Activated T-cell treated with anti-CD3 and anti-CD28 coated beads for 4 hours (primary cell): ENCODE measurements at regions not wholly inside any gene's neighbourhood (a gene's known extent, or its start where the extent isn't known, plus 50 kb on each side); places are given as distances from the start of the nearest gene placed in this dataset.
"Not testable (repeated sequence)": the region's sequence is repeated elsewhere in the genome, so short reads cannot be mapped to it uniquely, and the experiment has no call there.

ENCODE experiments used
- DNase-seq: peaks from one replicate; pipeline ENCODE4 v3.0.0-alpha.2; 2020

DNA sequence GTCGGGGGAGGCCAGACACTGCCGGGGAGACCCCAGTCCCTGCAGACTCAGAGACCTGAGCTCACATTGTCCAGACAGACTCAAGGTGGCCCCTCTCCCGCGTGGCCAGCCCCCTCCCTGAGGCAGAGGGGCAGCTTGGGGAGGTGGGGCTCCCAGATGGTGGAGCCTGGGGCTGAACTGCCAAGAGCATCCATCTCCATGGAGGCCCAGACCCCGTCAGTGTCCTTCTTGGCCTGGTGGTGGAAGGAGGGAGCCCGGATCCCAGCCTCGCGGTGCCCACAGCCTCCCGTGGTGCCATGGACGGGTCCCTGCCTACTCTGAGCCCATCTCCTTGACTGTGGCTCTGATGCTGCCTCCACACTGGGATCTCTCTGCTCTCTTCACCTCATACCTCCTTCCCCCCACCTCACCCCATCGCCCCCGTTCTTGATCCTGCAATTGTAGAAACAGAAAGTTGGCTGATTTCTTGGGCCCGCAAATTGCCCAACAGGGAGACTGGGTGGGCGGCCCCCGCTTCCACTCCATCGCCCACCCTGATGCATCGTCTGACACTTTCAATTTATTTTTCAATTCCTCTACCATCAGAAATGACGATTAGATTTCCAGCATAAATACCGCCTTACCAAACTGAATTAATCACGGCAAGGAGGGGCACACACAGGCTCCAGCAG lies 348.9 kb downstream of the MATN1 start:
- DNase-seq = no peak

DNA sequence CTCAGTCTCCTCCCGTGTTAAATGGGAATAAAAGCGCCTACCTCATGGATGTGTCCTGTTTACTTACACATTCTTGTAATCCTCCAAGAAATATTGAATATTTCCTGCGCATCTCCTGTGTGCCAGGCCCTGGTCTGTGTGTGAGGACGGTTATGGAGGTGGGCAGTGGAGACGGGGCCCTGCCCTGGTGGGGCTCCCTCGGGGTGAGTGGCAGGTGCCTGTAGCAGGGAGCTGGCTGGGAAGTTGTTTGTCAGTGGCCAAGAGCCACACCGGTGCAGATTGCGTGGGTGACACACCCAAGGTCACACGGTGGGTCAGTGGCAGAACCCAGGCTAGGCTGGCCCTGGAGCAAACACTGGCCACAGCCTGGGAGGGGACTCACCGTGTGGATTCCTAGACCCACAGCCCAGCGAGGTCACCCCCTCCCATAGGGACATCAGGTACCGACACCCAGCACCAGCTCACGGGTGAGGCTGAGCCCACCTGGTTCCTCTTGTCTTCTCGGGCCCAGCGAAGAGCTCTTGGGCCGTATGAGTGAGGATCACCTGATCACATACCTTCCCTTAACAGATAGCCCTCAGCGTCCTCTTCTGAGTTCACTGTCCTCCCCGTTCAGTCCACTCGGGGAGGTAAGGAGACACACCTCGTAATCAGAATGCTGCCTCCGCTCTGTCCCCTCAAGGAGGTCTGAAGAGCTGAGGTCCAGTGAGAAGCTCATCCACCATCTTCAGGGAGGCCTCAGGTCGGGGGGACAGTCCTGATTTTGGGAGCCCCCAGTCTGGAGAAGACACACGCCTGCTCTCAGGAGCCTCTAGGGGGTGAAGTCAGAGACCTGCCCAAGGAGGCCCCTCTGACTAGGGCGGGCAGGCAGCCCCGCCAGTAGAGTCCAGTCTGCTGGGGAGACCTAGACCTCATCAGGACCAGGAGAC lies 349.6 kb downstream of the MATN1 start:
- no peak for DNase-seq

DNA sequence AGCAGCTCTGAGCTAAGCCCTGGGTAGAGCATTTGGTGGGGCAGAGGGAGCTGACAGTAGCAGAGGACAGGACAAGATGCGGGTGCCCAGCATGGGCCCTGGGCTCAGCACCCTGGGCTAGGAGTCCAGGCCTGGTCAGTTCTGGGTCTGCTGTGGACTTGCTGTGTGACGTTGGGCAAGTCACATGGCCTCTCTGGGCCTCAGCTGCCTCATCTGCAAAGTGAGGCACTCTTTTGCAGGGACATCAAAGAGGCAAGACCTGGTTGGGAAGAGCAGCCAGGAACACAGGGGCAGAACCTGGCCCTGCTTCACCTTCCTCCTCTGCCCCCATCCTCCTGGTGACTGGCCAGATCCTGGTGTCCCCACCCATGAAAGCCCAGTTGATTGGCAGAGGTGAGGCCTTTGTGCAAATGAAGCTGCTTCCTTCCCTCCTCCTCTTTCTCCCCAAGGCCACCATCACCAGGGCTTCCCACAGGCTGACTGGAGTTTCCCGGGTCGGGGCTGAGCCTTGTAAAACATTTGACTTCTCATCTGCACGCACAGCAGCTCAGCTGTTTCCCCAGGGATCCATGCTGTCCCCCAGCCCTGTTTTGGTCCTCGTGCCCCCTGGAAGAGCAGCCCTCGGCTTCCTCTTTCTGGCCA lies 350.5 kb downstream of the MATN1 start:
- DNase-seq = no peak

DNA sequence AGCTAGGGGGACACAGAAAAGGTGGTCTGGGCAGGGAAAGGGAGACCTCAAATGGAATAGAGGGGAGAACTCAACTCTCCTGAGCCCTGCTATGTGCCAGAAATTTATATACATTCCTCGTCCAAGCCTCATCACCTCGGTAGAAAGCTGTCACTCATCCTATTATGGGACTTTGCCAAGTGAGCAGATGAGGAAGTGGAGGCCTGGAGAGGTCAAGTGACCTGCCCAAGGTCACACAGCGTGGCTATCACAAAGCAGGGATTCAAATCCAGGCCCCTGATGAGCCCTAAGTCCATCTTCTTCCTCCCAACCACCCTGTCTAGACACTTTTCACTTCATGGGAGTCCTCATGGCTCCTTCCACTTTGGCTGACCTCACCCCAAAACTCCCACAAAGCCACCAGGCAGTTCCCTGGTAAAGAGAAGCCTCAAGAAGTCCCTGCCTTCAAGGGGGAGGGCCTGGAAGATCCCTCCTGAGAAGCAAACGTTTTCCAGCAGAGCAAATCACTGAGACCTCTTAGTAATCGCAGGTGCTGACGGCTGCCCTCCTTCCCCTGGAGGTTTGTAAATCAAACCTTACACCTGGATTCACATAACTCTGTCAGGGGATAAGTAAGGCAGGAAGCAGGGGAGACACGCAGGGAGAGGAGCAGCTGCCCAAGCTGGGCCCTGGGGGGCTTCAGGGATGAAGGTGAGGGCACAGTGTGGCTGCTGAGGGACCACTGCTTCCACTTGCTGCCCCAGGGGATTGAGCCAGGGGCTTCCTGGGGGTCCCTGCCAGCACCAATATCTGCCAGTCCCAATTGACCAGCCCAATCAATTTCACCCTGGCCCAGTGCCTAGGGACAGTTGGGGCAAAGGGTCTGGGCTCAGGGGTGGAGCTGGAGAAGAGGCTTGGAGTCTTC lies 351.2 kb downstream of the MATN1 start:
- DNase-seq = no peak

DNA sequence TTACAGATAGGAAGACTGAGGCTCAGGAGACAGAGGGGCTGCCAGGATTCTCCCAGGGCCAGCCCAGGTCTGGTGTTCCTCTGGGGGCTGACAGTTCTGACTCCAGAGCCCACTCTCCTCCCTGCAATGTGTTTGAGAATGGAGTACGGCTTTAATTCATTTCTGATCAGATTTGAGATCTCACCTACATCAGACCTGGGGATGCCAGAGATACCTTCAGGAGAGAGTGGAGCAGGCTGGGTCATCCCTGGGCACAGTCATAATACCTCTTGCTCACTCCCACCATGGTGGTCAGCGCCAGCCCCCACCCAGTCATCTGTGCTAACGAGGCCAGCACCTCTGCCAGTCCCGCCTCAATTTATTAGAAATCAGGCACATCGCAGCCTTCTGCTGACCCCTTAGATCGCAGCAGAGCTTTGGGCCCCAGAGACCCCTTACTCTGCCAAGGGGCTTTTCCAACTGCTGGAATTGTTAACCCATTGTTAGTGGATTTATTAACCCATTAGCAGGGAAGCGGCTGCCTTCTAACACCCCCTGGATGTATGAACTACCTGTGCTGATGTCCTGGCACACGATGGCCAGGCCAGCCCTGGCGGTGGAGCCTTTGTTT lies 352.1 kb downstream of the MATN1 start:
- no peak for DNase-seq

DNA sequence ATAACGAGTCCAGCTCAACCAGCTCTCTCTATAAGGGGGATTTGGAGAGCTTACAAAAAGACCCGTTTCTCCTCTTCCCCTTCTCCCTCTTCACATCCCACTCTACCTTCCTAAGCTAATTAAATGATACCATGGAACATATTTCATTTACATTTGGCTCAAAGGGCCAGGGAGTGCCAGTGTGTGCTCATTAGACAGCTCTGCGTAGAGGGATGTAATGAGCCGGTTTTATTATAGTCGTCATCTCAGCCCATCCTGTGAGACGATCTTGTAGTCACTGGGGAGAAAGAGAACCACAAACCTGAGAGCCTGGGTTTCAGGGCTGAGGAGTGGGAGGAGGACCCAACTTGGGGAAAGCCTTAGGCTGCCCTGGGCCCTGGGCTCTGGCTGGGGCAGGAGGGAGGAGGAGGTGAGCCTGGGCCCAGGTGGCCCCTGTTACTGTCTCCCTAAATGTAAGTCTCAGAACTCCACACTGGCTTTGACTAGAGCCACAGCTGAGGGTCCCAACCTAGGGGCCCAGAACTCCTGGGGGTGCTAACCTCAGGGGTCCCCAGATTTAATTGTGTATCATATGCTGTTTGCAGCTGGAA lies 354.6 kb downstream of the MATN1 start:
- no peak for DNase-seq

DNA sequence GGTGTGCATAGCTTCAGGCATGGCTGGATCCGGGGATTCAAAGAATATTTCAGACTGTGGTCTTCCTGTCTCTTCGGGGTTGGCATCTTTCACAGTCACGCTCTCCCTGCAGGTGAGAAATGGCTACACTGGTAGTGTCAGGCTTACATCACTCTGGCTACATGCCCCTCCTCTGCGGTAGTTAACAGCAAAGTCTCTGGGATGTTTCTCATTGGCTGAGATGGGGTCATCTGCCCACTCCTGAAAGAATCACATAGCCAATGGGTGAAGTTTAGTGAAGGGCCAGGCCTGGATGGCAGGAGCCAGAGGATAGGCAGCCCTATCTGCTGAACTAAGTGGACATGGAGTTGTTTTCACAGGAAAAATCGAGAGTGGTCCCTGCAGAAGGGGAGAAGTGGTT lies 356.5 kb downstream of the MATN1 start:
- no peak for DNase-seq

DNA sequence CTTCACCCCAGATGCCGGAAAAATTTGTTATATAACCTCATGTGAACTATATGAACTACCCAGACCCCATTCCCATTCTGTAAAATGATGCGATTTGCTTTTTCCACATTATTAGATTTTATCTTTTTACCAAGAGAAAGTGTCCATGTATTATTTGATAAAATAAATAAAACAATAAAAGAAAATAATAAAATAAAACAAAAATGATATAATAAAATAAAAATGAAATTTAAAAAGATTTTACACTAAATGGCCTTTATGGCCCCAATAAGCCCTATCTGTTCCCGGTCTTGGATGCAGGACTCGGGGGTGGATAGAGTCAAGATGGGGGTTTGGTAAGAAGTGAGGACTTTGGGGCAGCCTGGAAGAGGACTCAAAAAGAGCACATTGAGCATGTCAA lies 357.2 kb downstream of the MATN1 start:
- no peak for DNase-seq

DNA sequence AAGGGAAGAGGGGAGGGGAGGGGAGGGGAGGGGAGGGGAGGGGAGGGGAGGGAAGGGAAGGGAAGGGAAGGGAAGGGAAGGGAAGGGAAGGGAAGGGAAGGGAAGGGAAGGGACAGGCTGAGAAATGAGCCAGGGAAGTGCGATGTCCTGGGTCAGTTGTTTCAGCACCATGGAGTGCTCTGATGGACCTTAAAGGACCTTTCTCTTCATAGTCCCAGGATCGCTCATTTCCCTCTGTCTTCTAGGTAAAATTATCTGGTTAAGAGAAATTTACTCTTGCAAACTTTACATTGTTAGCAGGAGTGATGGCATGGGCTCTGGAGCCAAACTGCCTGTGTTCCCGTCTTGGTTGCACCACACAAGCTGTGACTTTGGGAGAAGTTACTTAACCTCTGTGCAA lies 357.8 kb downstream of the MATN1 start:
- no peak for DNase-seq

DNA sequence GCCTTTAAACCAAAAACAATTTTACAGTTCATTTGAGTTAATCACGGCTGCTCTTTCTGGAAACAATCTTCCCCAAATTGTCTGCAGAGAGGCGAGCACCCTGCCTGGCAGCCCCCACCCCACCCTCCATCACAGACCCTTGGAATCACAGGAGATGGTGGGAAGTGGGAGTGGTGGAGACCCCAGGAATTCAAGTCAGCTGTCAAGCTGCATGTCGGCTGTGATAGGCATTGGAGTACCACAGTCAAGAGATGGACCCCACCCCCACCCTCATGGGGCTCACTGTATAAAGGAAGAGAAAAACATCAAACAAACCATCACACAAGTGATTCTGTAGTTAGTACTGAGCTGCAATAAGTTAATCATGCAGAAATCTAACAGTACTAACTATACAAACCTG lies 360.4 kb downstream of the MATN1 start:
- no peak for DNase-seq

DNA sequence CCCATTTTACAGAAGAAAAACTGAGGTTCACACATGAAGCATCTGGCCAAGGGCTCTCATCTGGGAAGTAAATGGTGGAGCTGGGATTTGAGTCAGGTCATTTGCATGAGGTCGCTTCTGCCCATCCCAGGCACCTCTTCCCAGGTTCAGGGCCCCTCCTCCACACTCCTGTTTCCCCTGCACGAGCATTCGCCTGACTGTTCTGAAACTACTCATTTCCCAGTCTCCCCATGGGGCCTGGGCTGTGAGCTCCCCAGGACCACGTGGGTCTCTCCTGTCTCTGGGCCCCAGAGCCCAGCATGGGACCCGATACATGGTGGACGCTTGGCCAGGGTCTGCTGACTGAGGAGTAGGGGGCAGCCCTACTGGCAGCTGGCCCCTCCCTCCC lies 360.8 kb downstream of the MATN1 start:
- DNase-seq = no peak

DNA sequence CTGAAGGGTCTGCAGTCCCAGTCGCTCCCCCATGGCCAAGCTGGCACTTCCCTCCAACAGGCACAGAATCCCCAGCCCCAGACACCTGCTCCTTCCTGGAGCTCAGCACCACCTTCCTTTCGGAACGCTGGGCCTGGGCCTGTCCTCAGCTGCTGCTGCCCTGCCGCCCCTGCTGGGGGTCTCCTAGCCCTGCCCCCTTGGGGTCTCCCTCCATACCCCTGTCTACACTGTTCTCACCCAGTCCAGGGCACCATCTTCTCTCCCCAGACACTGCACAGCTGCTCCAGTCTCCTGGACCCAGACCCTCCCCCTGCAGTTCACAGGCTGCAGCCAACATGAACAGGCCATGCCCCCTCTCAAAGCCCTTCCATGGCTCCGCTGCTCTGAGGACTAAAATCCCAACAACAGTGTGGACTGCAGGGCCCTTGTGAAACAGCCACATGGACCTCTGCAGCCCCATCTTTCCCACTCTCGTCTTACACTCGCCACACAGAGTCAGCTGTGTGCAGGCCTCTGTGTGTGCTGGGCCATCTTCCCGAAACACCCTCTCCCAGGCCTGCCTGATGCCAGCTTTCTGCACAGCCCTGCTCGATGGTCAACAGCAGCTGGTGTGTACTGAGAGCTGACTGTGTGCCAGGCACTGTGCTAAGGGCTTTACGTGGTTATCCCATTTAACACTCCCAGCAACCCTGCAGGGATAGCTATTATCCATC lies 361.3 kb downstream of the MATN1 start:
- DNase-seq = not testable (repeated sequence)

DNA sequence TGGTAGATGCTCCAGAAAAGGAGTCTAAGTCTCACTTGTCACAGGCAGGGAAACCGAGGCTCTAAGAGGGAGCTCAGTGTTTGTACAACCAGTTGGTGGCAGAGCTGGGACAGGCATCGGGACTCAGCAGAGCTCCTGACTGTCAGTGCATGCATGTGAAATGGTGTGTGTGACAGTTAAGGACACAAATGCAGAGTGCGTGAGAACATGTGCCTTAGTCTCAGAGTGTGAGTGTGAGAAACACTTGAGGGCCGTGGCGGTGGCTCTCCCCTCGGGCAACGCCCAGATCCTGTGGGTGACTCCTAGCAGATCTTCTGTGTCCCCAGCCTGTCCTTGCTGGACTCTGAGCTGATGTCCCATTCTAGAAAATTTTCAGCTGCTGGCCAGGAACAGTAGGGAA lies 362.6 kb downstream of the MATN1 start:
- DNase-seq = no peak

DNA sequence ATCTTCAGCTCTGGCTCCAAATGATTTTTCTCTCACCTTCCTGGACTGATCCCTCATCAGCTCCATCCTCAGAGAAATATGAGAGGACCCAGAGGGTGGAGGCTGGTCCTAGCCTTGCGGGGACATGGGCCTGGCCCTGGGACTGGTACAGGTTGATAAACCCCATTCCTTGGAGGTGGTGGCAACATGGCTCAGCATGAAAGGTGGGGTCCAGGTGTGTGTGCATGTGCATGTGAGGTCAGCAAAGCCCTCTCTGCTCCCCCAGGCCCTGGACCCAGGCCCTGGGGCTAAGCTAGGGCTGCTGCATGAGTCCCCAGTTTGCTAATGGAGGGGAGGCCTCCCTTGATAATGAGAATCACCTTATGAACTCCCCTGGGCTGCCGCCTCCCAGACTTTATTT lies 363.1 kb downstream of the MATN1 start:
- no peak for DNase-seq

DNA sequence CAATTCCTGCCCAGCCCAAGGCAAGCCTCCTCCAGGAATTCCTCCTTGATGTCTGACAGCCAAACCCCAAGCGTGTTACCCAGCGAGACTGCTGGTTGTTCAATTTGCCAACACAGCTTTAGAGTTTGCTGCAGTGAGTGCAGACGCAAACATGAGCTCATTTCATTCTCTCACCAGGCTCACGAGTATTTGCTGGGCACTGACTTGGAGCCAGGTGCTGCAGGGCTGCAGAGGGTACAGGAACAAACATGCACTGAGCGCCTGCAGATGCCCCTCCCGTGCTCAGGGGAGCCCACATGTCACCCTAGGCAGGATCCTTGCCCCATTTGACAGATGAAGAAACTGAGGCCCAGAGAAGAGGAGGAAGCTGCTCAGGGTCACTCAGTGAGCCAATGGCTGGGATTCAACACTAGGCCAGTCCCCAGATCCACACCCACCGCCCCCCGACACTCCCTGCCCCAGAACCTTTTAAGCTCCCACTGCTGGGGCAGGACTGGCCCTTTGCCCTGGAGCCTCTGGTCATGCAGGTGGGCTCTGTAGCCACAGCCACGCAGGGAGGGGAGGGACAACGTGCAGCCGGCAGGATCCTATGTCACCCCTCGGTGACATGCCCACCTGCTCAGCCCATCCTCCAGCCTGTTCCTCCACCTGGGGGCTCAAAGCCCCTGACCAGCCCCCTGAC lies 363.7 kb downstream of the MATN1 start:
- no peak for DNase-seq

DNA sequence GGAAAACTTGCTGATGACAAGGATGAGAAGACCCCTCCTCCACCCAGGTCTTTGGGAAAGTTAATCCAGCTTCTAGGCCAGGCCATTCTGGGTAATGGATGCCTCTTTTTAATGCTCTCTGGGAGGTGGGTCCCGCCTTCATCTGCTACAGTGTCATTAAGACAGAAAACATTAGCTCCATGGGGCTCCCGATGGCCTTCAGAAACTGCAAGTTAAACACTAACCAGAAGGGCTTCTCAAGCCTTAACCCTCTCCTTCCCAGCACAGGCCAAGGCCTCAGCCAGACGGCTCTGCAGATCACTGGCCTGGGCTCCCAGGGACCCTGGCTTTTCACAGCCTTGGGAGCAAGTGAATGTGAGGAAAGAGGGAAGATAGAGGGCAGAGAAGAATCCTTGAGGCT lies 364.9 kb downstream of the MATN1 start:
- no peak for DNase-seq

DNA sequence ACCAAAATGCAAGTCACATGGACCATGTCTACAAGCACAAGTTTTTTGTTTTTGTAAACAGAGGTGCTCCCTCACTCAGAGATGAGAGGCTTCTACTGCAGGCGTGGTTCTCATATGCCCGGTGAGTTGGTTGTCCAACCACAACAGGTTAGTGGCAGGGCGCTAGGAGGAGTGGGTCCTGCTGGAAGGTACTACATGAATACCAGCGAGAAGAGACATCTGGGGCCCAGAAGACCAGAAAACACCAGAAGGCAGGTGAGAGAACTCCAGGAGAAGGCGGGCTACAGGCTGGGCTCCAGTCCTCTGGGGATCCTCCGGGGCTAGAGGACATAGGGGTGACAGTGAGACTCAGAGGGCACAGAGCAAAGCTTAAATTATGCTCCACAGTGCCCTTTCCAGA lies 366.5 kb downstream of the MATN1 start:
- DNase-seq = no peak

DNA sequence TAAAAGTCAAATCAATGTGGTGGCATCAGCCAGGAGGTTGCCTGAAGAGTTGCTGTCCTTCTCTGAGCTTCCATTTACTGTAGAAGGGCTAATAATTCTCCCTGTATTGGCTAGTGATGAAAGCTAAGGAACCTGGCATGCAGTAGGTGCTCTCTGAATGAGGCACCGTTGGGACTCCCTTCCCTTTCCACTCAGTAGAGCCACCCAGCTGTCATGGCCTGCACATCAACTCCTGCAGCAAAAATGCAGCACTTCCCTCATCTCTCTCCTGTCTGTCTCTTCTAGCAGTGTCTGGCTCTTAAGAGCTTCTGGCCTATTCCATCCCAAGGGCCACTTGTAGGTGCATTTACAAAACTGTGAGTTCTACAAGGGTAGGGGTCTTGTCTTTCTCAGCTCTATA lies 369.0 kb downstream of the MATN1 start:
- DNase-seq = no peak

DNA sequence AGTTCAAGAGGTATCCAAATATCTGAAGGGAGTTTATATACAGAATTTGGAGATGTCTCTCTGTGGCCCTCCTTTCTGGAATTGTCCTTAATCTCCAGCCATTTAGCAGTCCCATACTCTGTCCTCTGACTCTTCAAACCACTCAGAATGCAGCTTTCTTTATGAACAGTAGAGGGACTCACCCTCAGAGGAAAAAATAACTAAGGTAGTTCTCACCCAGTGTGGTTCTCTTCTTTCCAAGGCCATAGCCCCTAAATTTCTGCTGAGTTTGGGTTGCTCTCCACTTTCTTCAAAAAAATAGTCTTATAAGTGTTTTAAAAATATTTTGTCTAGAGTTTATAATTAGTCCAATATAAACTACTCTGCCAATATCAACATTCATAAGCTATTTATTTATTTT lies 369.7 kb downstream of the MATN1 start:
- DNase-seq = no peak

DNA sequence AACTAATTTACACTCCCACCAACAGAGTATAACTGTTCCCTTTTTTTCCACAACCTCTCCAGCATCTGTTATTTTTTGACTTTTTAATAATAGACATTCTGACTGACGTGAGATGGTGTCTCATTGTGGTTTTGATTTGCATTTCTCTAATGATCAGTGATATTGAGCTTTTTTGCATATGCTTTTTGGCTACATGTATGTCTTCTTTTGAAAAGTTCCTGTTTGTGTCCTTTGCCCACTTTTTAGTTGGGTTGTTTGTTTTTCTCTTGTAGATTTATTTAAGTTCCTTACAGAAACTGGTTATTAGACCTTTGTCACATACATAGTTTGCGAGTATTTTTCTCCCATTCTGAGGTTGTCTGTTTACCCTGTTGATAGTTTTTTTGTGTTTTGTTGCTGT lies 375.2 kb downstream of the MATN1 start:
- no peak for DNase-seq
